CD14-positive monocyte (primary cell): ENCODE measurements at regions not wholly inside any gene's neighbourhood (a gene's known extent, or its start where the extent isn't known, plus 50 kb on each side); places are given as distances from the start of the nearest gene placed in this dataset.
A peak's percentile ranks its signal among the peaks of the same experiment; 100 is the strongest.

Experiments
- DNase-seq, 3 donors: peaks; one replicate each; pipeline ENCODE4 v3.0.0-alpha.2; 2011 to 2022
- H2AFZ ChIP-seq: 2 replicates; pipeline ENCODE4 v1.6.0; 2012; ENCODE audit warnings: mild to moderate bottlenecking, low read depth, low read length, inconsistent platforms; ENCODE audit not compliant: insufficient read depth, poor library complexity, severe bottlenecking
- H3K27ac ChIP-seq, 2 donors: 1 replicate in 1 of 2; 2 replicates in 1 of 2; pipeline ENCODE4 v1.5.1; 2012 to 2013; ENCODE audit warnings: low read length in 2 of 2, control low read depth in 1 of 2, inconsistent platforms in 1 of 2, low read depth in 1 of 2, mild to moderate bottlenecking in 1 of 2
- H3K27me3 ChIP-seq, 2 donors: one replicate each; pipeline versions ENCODE4 v1.6.0 to v1.6.1; 2011 to 2013; ENCODE audit warnings: low read length in 2 of 2; ENCODE audit not compliant: control insufficient read depth in 2 of 2, insufficient read depth in 2 of 2
- H3K36me3 ChIP-seq, 2 donors: replicated peaks in 1 of 2; 1 replicate in 1 of 2; 2 replicates in 1 of 2; pipeline versions ENCODE4 v1.5.1 to v1.6.1; 2012 to 2013; ENCODE audit warnings: low read length in 2 of 2, control low read depth in 1 of 2, inconsistent platforms in 1 of 2, mild to moderate bottlenecking in 1 of 2; ENCODE audit not compliant: insufficient read depth in 2 of 2, control insufficient read depth in 1 of 2
- H3K4me1 ChIP-seq, 2 donors: 1 replicate in 1 of 2; 2 replicates in 1 of 2; pipeline versions ENCODE4 v1.5.1 to v1.6.1; 2012 to 2013; ENCODE audit warnings: low read length in 2 of 2, control low read depth in 1 of 2, inconsistent platforms in 1 of 2, mild to moderate bottlenecking in 1 of 2, moderate library complexity in 1 of 2; ENCODE audit not compliant: insufficient read depth in 2 of 2, control insufficient read depth in 1 of 2
- H3K4me2 ChIP-seq: replicated peaks from 2 replicates; pipeline ENCODE3; 2012; ENCODE audit warnings: low read length, moderate library complexity, mild to moderate bottlenecking; ENCODE audit not compliant: poor library complexity, severe bottlenecking; ENCODE audit errors: extremely low read depth
- H3K4me3 ChIP-seq, 3 experiments: fragments of 200-600 bp in 1 of 3; sonication (generic) in 1 of 3; replicated peaks in 1 of 3; 1 replicate in 2 of 3; 2 replicates in 1 of 3; pipeline ENCODE4 v1.5.1; 2011 to 2013; ENCODE audit warnings: low read length in 3 of 3, mild to moderate bottlenecking in 3 of 3, control low read depth in 2 of 3, low read depth in 2 of 3, inconsistent platforms in 1 of 3, moderate library complexity in 1 of 3
- H3K79me2 ChIP-seq: 2 replicates; pipeline ENCODE4 v1.6.0; 2012; ENCODE audit warnings: mild to moderate bottlenecking, control low read depth, inconsistent platforms, low read length, moderate library complexity; ENCODE audit not compliant: insufficient read depth
- H3K9ac ChIP-seq: 2 replicates; pipeline ENCODE4 v1.6.0; 2017; ENCODE audit warnings: low read length, mild to moderate bottlenecking; ENCODE audit not compliant: insufficient read depth, poor library complexity, severe bottlenecking
- H3K9me3 ChIP-seq, 2 donors: replicated peaks in 1 of 2; 1 replicate in 1 of 2; 2 replicates in 1 of 2; pipeline versions ENCODE4 v1.5.1 to v1.6.1; 2012 to 2013; ENCODE audit warnings: low read length in 2 of 2, control low read depth in 1 of 2; ENCODE audit not compliant: control insufficient read depth in 1 of 2, insufficient read depth in 1 of 2
- H4K20me1 ChIP-seq: 2 replicates; pipeline ENCODE4 v1.6.0; 2012; ENCODE audit warnings: mild to moderate bottlenecking, low read length, control low read depth, moderate library complexity; ENCODE audit not compliant: insufficient read depth
- H3K27ac Mint-ChIP-seq, 7 donors: one replicate each; pipeline ENCODE4 v1.8.0; 2020; ENCODE audit warnings: mild to moderate bottlenecking in 7 of 7, mixed read lengths in 7 of 7, moderate library complexity in 6 of 7, inconsistent platforms in 2 of 7
- H3K27me3 Mint-ChIP-seq, 3 donors: one replicate each; pipeline ENCODE4 v1.8.0; 2021 to 2022; ENCODE audit warnings: low read depth in 3 of 3, mild to moderate bottlenecking in 3 of 3, mixed read lengths in 3 of 3, moderate library complexity in 3 of 3, inconsistent platforms in 1 of 3
- H3K36me3 Mint-ChIP-seq, 2 donors: one replicate each; pipeline ENCODE4 v1.8.0; 2020; ENCODE audit warnings: mixed read lengths in 2 of 2, inconsistent platforms in 1 of 2, mild to moderate bottlenecking in 1 of 2
- H3K4me1 Mint-ChIP-seq: one replicate; pipeline ENCODE4 v1.8.0; 2020; ENCODE audit warnings: mild to moderate bottlenecking, mixed read lengths
- H3K4me3 Mint-ChIP-seq, 2 donors: one replicate each; pipeline ENCODE4 v1.8.0; 2020; ENCODE audit warnings: mild to moderate bottlenecking in 2 of 2, mixed read lengths in 2 of 2, moderate library complexity in 1 of 2
- H3K9me3 Mint-ChIP-seq, 7 donors: one replicate each; pipeline ENCODE4 v1.8.0; 2020 to 2022; ENCODE audit warnings: mixed read lengths in 7 of 7, mild to moderate bottlenecking in 6 of 7, moderate library complexity in 6 of 7, inconsistent platforms in 2 of 7
- CTCF ChIP-seq: fragments of 200-600 bp; IDR thresholded peaks from one replicate; pipeline ENCODE4 v1.8.0; 2022; ENCODE audit warnings: antibody characterized with exemption, mild to moderate bottlenecking
- whole genome bisulfite sequencing: methylation state at CpG from one replicate; pipeline ENCODE4 v1.1.5; 2013; ENCODE audit warnings: missing lambda C conversion rate; ENCODE audit not compliant: insufficient coverage; 5-methylcytosine and 5-hydroxymethylcytosine counted together
- intact Hi-C, 2 donors: fragments of 100-400 bp; cut with micrococcal nuclease; formaldehyde crosslinking; loops; one replicate each; pipeline versions ENCODE4 v1.15.0 to v1.15.1; 2023

- Mint-ChIP-seq H3K27me3 (peaks cover 0 to 1% (median 0%) of the 10 kb centered on the region in 3 donors), H3K27ac (no peak overlapping the region), H3K4me1 (no peaks in the 10 kb centered on the region), H3K4me3 (no peak overlapping the region), H3K36me3 (no peaks in the 10 kb centered on the region), H3K9me3 (peaks cover 0 to 3% (median 0%) of the 10 kb centered on the region in 7 donors)
- Histone ChIP-seq H3K4me2 (no peak overlapping the region), H3K9ac (no peak overlapping the region), H3K27me3 (no peaks in the 10 kb centered on the region), H3K4me1 (no peaks in the 10 kb centered on the region), H3K4me3 (no peak overlapping the region), H3K36me3 (no peaks in the 10 kb centered on the region), H3K79me2 (no peaks in the 10 kb centered on the region), H2AFZ (no peak overlapping the region), H3K9me3 (no peaks in the 10 kb centered on the region), H3K27ac (no peak overlapping the region), H4K20me1 (no peaks in the 10 kb centered on the region)
- DNase-seq, result no peak
- TF ChIP-seq CTCF, result no peak
- intact Hi-C loops, result no loop called here
- WGBS, result 71% methylated on average over 1 of the region's 9 CpGs
Measured at GRCh38 chr14:51485733-51486132, 166.0 kb upstream of the FRMD6 start.

GRCh38 chr14:51487848-51488247, 163.9 kb upstream of the FRMD6 start:
- Histone ChIP-seq H3K4me3 (no peak overlapping the region), H4K20me1 (no peaks in the 10 kb centered on the region), H3K27ac (no peak overlapping the region), H3K4me2 (no peak overlapping the region), H3K9ac (no peak overlapping the region), H3K27me3 (no peaks in the 10 kb centered on the region), H3K9me3 (no peaks in the 10 kb centered on the region), H3K36me3 (no peaks in the 10 kb centered on the region), H3K4me1 (no peaks in the 10 kb centered on the region), H2AFZ (no peak overlapping the region), H3K79me2 (no peaks in the 10 kb centered on the region)
- WGBS, result 80% methylated on average over 1 of the region's 6 CpGs
- DNase-seq, result no peak
- peaks cover 0 to 1% (median 0%) of the 10 kb centered on the region in 3 donors for H3K27me3 Mint-ChIP-seq
- no peak overlapping the region for H3K4me3 Mint-ChIP-seq
- intact Hi-C loops, result no loop called here
- H3K27ac Mint-ChIP-seq, result peak overlapping the region in 1 of 7 donors; percentile 26
- H3K36me3 Mint-ChIP-seq, result no peaks in the 10 kb centered on the region
- no peaks in the 10 kb centered on the region for H3K4me1 Mint-ChIP-seq
- no peak for TF ChIP-seq CTCF
- H3K9me3 Mint-ChIP-seq, result peaks cover 0 to 8% (median 1%) of the 10 kb centered on the region in 7 donors
